Adrenal gland (tissue), 9 donors: ENCODE measurements at regions not wholly inside any gene's neighbourhood (a gene's known extent, or its start where the extent isn't known, plus 50 kb on each side); places are given as distances from the start of the nearest gene placed in this dataset.

Source experiments
- DNase-seq, 7 donors: peaks; one replicate each; pipeline ENCODE4 v3.0.0-alpha.2; 2019 to 2020
- H3K27ac ChIP-seq, 5 donors: fragments of 200-600 bp; sonication (generic) in 4 of 5; 1 replicate in 3 of 5; 2 replicates in 2 of 5; pipeline versions ENCODE4 v1.5.1 to v1.8.0; 2016 to 2020; ENCODE audit warnings: mild to moderate bottlenecking in 1 of 5
- H3K27me3 ChIP-seq: fragments of 200-600 bp; 2 replicates; pipeline ENCODE4 v1.8.0; 2021
- H3K36me3 ChIP-seq, 2 donors: fragments of 200-600 bp; replicated peaks in 1 of 2; 1 replicate in 1 of 2; 2 replicates in 1 of 2; pipeline versions ENCODE4 v1.5.1 to v1.8.0; 2018 to 2022
- H3K4me1 ChIP-seq, 2 donors: fragments of 200-600 bp; replicated peaks in 1 of 2; 1 replicate in 1 of 2; 2 replicates in 1 of 2; pipeline versions ENCODE4 v1.5.1 to v1.8.0; 2018 to 2021
- H3K4me3 ChIP-seq, 4 donors: fragments of 200-600 bp; sonication (generic) in 3 of 4; one replicate each; pipeline ENCODE4 v1.5.1; 2016 to 2018
- H3K9me3 ChIP-seq, 3 donors: fragments of 200-600 bp; sonication (generic) in 1 of 3; replicated peaks in 1 of 3; 1 replicate in 2 of 3; 2 replicates in 1 of 3; pipeline versions ENCODE4 v1.5.1 to v1.8.0; 2016 to 2021
- CTCF ChIP-seq, 6 experiments: fragments of 450-650 bp in 4 of 6; fragments of 200-600 bp in 2 of 6; sonication (generic) in 1 of 6; IDR thresholded peaks; 1 replicate in 5 of 6; 2 replicates in 1 of 6; pipeline versions ENCODE4 v1.5.1 to v1.8.0; 2016 to 2021; ENCODE audit warnings: antibody characterized with exemption in 6 of 6, mild to moderate bottlenecking in 2 of 6, moderate library complexity in 1 of 6
- POLR2A ChIP-seq, 2 donors: fragments of 450-650 bp; IDR thresholded peaks; one replicate each; pipeline ENCODE4 v1.6.1; 2017; ENCODE audit warnings: antibody characterized with exemption in 2 of 2, mild to moderate bottlenecking in 2 of 2, moderate library complexity in 1 of 2
- WGBS, 4 donors: extraction: QIAGEN DNeasy Blood & Tissue Kit in 2 of 4; methylation state at CpG; one replicate each; pipeline versions ENCODE4 v1.1.5 to v1.1.7; 2013 to 2017; 5-methylcytosine and 5-hydroxymethylcytosine counted together
- intact Hi-C, 2 donors: fragments of 100-400 bp; cut with DNase I; formaldehyde crosslinking; loops; one replicate each; pipeline versions ENCODE4 v1.14.1 to v1.15.0; 2022 to 2023
- donor health status: healthy with polysubstance abuse.
- donor health status: Bipolar disorder and iron deficiency.
- donor health status: DM: yes; HTN: yes; CAD: no.
- donor health status: DM: no; HTN: no; CAD: no.
- donor health status: DM: no; HTN: no; CAD: no.

DNA sequence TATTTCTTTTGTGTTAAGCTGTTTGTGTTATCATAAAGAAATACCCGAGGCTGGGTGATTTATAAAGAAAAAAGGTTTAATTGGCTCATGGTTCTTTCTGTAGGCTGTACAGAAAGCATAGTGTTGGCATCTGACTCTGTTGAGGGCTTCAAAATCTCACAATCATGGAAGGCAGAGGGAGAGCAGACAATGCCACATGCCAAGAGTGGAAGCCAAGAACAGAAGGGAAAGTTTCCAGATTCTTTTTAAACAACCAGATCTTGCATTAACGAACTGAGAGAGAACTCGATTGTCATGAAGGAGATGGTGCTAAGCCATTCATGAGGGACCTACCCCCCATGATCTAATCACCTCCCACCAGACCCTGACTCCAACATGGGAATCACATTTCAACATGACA is 290.1 kb downstream of the BMP2 start:
- no peak overlapping the region for H3K27ac ChIP-seq
- H3K4me3 ChIP-seq, result no peak overlapping the region
- intact Hi-C loops, result no loop called here
- no peaks in the 10 kb centered on the region for H3K4me1 ChIP-seq
- no peaks in the 10 kb centered on the region for H3K27me3 ChIP-seq
- 57 to 75% (median 60%) methylated on average over 3 of the region's 3 CpGs for WGBS, 4 donors
- H3K9me3 ChIP-seq, result no peaks in the 10 kb centered on the region
- TF ChIP-seq CTCF (IDR thresholded peaks at IDR 0.05) (no peak), POLR2A (IDR thresholded peaks at IDR 0.05) (no peak)
- H3K36me3 ChIP-seq, result no peaks in the 10 kb centered on the region
- DNase-seq, result no peak

GRCh38 chr20:7078804-7079203 is 311.3 kb downstream of the BMP2 start:
- no peaks in the 10 kb centered on the region for H3K9me3 ChIP-seq
- no peaks in the 10 kb centered on the region for H3K36me3 ChIP-seq
- intact Hi-C loops, result no loop called here
- no peak for DNase-seq
- no peak overlapping the region for H3K27ac ChIP-seq
- WGBS, 4 donors, result 75 to 79% (median 77%) methylated on average over 5 of the region's 5 CpGs
- H3K4me3 ChIP-seq, result no peak overlapping the region
- H3K4me1 ChIP-seq, result no peaks in the 10 kb centered on the region
- no peaks in the 10 kb centered on the region for H3K27me3 ChIP-seq
- no peak for TF ChIP-seq POLR2A (IDR thresholded peaks at IDR 0.05)
- TF ChIP-seq CTCF (IDR thresholded peaks at IDR 0.05), result no peak

GRCh38 chr20:7080472-7080871 is 313.0 kb downstream of the BMP2 start:
- no peaks in the 10 kb centered on the region for H3K9me3 ChIP-seq
- DNase-seq, result no peak
- H3K4me3 ChIP-seq, result no peak overlapping the region
- no peaks in the 10 kb centered on the region for H3K27me3 ChIP-seq
- H3K36me3 ChIP-seq, result no peaks in the 10 kb centered on the region
- intact Hi-C loops, result no loop called here
- TF ChIP-seq POLR2A (IDR thresholded peaks at IDR 0.05) (no peak), CTCF (IDR thresholded peaks at IDR 0.05) (no peak)
- H3K27ac ChIP-seq, result no peak overlapping the region
- WGBS, 4 donors, result 73 to 80% (median 78%) methylated on average over 3 of the region's 3 CpGs
- no peaks in the 10 kb centered on the region for H3K4me1 ChIP-seq

- WGBS, 4 donors, result 32 to 47% (median 42%) methylated on average over 1 of the region's 1 CpG
- intact Hi-C loops, result no loop called here
- Histone ChIP-seq H3K4me3 (no peak overlapping the region), H3K36me3 (no peaks in the 10 kb centered on the region), H3K4me1 (no peaks in the 10 kb centered on the region), H3K27ac (no peak overlapping the region), H3K27me3 (no peaks in the 10 kb centered on the region), H3K9me3 (no peaks in the 10 kb centered on the region)
- no peak for DNase-seq
- TF ChIP-seq CTCF (IDR thresholded peaks at IDR 0.05), result no peak
- no peak for TF ChIP-seq POLR2A (IDR thresholded peaks at IDR 0.05)
These were observed 318.0 kb downstream of the BMP2 start for GRCh38 chr20:7085467-7085866.
